HUDEP-2 (cell line): ENCODE measurements at regions not wholly inside any gene's neighbourhood (a gene's known extent, or its start where the extent isn't known, plus 50 kb on each side); places are given as distances from the start of the nearest gene placed in this dataset.
"Not testable (repeated sequence)": the region's sequence is repeated elsewhere in the genome, so short reads cannot be mapped to it uniquely, and the experiment has no call there.

ENCODE experiments used
- DNase-seq, 76 experiments: peaks; one replicate each; lab custom pipeline; 2025; ENCODE audit not compliant: unreplicated experiment in 76 of 76; lab: John Stamatoyannopoulos, UW

GRCh38 chr1:148279002-148279542 is 127.0 kb upstream of the NBPF11 start:
- DNase-seq = not testable (repeated sequence)

- DNase-seq = not testable (repeated sequence)
Measured at GRCh38 chr1:148277865-148278279, 125.8 kb upstream of the NBPF11 start.

- DNase-seq = not testable (repeated sequence)
Measured at GRCh38 chr1:148267066-148267465, 115.0 kb upstream of the NBPF11 start.

GRCh38 chr1:148264374-148265276 is 112.5 kb upstream of the NBPF11 start:
- no peak for DNase-seq

GRCh38 chr1:148263906-148264255 is 111.8 kb upstream of the NBPF11 start:
- peak in 1 of 76 experiments; percentile 20 for DNase-seq

GRCh38 chr1:148263128-148263905 is 111.2 kb upstream of the NBPF11 start:
- peak in 58 of 76 experiments; percentile 10 to 75 (median 41) for DNase-seq

- DNase-seq = not testable (repeated sequence)
Measured at GRCh38 chr1:148261684-148262083, 109.6 kb upstream of the NBPF11 start.

- DNase-seq = not testable (repeated sequence)
Measured at GRCh38 chr1:148257886-148258285, 105.8 kb upstream of the NBPF11 start.

GRCh38 chr1:148254611-148255429 is 102.7 kb upstream of the NBPF11 start:
- DNase-seq = peak in 7 of 76 experiments; percentile 1 to 34 (median 8)

- not testable (repeated sequence) for DNase-seq
Measured at GRCh38 chr1:148253808-148254207, 101.7 kb upstream of the NBPF11 start.

GRCh38 chr1:148248798-148249197 is 96.7 kb upstream of the NBPF11 start:
- DNase-seq = not testable (repeated sequence)

- not testable (repeated sequence) for DNase-seq
Measured at GRCh38 chr1:148246258-148246861, 94.3 kb upstream of the NBPF11 start.

GRCh38 chr1:148245843-148246242 is 93.8 kb upstream of the NBPF11 start:
- DNase-seq = not testable (repeated sequence)

- not testable (repeated sequence) for DNase-seq
Measured at GRCh38 chr1:148245443-148245842, 93.4 kb upstream of the NBPF11 start.

- not testable (repeated sequence) for DNase-seq
Measured at GRCh38 chr1:148233250-148233649, 81.2 kb upstream of the NBPF11 start.

GRCh38 chr1:148228846-148229245 is 76.8 kb upstream of the NBPF11 start:
- DNase-seq = not testable (repeated sequence)

GRCh38 chr1:148222399-148223159 is 70.5 kb upstream of the NBPF11 start:
- DNase-seq = not testable (repeated sequence)

GRCh38 chr1:148221593-148221992 is 69.5 kb upstream of the NBPF11 start:
- DNase-seq = not testable (repeated sequence)

- not testable (repeated sequence) for DNase-seq
Measured at GRCh38 chr1:148219229-148219628, 67.1 kb upstream of the NBPF11 start.
